Breast epithelium (tissue), 3 donors: ENCODE measurements at regions not wholly inside any gene's neighbourhood (a gene's known extent, or its start where the extent isn't known, plus 50 kb on each side); places are given as distances from the start of the nearest gene placed in this dataset.

Source experiments
- POLR2A ChIP-seq: fragments of 450-650 bp; IDR thresholded peaks from one replicate; pipeline ENCODE4 v1.6.1; 2016; ENCODE audit warnings: antibody characterized with exemption, mild to moderate bottlenecking, moderate library complexity
- TF ChIP-seq, protein P1 (sequence below), 3 donors: fragments of 450-650 bp; IDR thresholded peaks; one replicate each; pipeline ENCODE4 v1.5.1; 2016 to 2017; ENCODE audit warnings: antibody characterized with exemption in 3 of 3, mild to moderate bottlenecking in 3 of 3, moderate library complexity in 3 of 3

GRCh38 chr2:67329951-67330350 lies 67.2 kb upstream of the ETAA1 start:
- TF ChIP-seq, protein P1, sequence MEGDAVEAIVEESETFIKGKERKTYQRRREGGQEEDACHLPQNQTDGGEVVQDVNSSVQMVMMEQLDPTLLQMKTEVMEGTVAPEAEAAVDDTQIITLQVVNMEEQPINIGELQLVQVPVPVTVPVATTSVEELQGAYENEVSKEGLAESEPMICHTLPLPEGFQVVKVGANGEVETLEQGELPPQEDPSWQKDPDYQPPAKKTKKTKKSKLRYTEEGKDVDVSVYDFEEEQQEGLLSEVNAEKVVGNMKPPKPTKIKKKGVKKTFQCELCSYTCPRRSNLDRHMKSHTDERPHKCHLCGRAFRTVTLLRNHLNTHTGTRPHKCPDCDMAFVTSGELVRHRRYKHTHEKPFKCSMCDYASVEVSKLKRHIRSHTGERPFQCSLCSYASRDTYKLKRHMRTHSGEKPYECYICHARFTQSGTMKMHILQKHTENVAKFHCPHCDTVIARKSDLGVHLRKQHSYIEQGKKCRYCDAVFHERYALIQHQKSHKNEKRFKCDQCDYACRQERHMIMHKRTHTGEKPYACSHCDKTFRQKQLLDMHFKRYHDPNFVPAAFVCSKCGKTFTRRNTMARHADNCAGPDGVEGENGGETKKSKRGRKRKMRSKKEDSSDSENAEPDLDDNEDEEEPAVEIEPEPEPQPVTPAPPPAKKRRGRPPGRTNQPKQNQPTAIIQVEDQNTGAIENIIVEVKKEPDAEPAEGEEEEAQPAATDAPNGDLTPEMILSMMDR (IDR thresholded peaks at IDR 0.05), result no peak
- no peak for TF ChIP-seq POLR2A
